Neural crest cell (in vitro differentiated cells): ENCODE measurements at regions not wholly inside any gene's neighbourhood (a gene's known extent, or its start where the extent isn't known, plus 50 kb on each side); places are given as distances from the start of the nearest gene placed in this dataset.
"Not testable (repeated sequence)": the region's sequence is repeated elsewhere in the genome, so short reads cannot be mapped to it uniquely, and the experiment has no call there.

Experiments
- DNase-seq: peaks from one replicate; pipeline ENCODE4 v3.0.0; 2021; ENCODE audit warnings: low read depth, mixed read lengths, low spot score
- H3K27ac Mint-ChIP-seq: one replicate; pipeline ENCODE4 v1.8.0; 2021; ENCODE audit warnings: mild to moderate bottlenecking, mixed read lengths; ENCODE audit not compliant: unreplicated experiment
- H3K27me3 Mint-ChIP-seq: 2 replicates; pipeline ENCODE4 v1.8.0; 2021; ENCODE audit warnings: low read depth, mild to moderate bottlenecking, mixed read lengths
- H3K36me3 Mint-ChIP-seq: 2 replicates; pipeline ENCODE4 v1.8.0; 2021; ENCODE audit warnings: low read depth, mild to moderate bottlenecking, mixed read lengths
- H3K4me1 Mint-ChIP-seq: 2 replicates; pipeline ENCODE4 v1.8.0; 2021; ENCODE audit warnings: mixed read lengths
- H3K4me3 Mint-ChIP-seq: one replicate; pipeline ENCODE4 v1.8.0; 2021; ENCODE audit warnings: mild to moderate bottlenecking, mixed read lengths
- H3K9me3 Mint-ChIP-seq: 2 replicates; pipeline ENCODE4 v1.8.0; 2021; ENCODE audit warnings: mixed read lengths
- TF ChIP-seq, protein P1 (sequence below): fragments of 200-600 bp; sonication (generic); conservative IDR thresholded peaks from 2 replicates; pipeline ENCODE4 v1.5.0; 2021; ENCODE audit warnings: antibody characterized with exemption, mild to moderate bottlenecking

DNA sequence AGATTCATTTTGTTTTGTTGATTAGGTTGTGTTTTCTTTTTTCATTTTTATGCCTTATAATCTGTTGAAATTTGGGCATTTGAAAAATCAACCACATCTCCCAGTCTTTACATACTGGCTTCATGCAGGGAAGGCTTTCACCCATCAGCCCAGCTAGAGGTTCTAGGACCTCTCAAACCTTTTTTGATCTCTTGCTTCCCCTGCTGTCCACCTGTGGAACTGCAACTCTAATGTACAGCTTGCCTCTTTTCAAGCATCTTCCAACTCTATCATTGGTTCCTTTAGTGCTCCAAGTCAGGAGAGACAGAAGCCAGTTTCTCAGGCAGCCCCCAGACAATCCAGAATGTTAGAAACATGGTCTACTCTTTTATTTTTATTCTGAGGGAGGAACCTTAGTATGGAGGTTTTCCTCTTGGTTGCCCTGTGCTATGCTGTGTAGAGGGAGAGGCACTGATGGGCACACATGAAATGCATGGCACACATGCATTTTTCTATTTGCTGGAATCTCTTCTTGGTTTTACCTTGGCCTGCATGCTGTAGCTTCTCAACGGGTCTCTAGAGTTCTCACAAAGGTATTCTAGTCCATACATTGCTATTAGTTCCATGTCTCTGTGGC, 107.2 kb upstream of the L3MBTL4 start:
- Mint-ChIP-seq H3K36me3 (peaks cover 11% of the 10 kb centered on the region), H3K4me3 (no peak overlapping the region), H3K4me1 (no peaks in the 10 kb centered on the region), H3K27ac (no peak overlapping the region), H3K9me3 (peaks cover 15% of the 10 kb centered on the region), H3K27me3 (no peaks in the 10 kb centered on the region)
- no peak for DNase-seq
- TF ChIP-seq, protein P1, sequence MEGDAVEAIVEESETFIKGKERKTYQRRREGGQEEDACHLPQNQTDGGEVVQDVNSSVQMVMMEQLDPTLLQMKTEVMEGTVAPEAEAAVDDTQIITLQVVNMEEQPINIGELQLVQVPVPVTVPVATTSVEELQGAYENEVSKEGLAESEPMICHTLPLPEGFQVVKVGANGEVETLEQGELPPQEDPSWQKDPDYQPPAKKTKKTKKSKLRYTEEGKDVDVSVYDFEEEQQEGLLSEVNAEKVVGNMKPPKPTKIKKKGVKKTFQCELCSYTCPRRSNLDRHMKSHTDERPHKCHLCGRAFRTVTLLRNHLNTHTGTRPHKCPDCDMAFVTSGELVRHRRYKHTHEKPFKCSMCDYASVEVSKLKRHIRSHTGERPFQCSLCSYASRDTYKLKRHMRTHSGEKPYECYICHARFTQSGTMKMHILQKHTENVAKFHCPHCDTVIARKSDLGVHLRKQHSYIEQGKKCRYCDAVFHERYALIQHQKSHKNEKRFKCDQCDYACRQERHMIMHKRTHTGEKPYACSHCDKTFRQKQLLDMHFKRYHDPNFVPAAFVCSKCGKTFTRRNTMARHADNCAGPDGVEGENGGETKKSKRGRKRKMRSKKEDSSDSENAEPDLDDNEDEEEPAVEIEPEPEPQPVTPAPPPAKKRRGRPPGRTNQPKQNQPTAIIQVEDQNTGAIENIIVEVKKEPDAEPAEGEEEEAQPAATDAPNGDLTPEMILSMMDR = peak; percentile 70

DNA sequence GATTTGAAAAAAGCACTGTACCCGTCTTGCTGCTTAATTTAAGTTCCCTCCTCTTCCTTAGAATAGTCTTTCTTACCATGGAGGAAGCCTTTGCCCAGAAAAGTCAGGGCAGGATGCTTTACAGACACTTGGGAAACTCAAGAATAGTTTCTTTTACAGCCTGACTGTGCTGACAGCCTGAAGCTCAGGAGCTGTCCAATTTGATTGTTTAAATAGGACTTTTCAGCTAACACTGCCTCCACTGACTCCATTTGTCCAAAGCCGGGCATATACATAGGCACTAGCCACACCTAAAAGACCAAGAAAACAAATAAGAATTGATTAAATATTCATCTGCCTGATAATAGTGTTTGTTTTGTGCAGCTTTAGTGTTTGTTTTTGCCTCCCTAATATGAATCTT, 110.9 kb upstream of the L3MBTL4 start:
- TF ChIP-seq, protein P1 = no peak
- Mint-ChIP-seq H3K27me3 (no peaks in the 10 kb centered on the region), H3K36me3 (peaks cover 11% of the 10 kb centered on the region), H3K4me3 (no peak overlapping the region), H3K27ac (no peak overlapping the region), H3K4me1 (no peaks in the 10 kb centered on the region), H3K9me3 (peaks cover 11% of the 10 kb centered on the region)
- no peak for DNase-seq

DNA sequence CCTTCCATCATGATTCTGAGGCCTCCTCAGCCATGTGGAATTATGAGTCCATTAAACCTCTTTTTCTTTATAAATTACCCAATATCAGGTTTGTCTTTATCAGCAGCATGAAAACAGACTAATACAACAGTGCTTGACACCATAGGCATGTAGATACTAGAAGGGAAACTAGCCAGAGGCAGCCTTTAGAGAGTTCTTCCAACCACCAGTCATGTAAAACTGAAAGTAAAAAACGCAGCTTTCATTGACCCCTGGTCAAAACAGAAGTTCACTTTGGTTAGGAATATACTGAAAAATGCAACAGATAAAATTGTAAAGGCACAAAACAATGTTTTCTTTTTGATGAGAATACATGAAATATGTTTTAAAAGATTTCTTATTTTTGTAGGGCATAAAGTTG, 122.8 kb upstream of the L3MBTL4 start:
- Mint-ChIP-seq H3K36me3 (peaks cover 2% of the 10 kb centered on the region), H3K27me3 (no peaks in the 10 kb centered on the region), H3K4me1 (peaks cover 5% of the 10 kb centered on the region), H3K27ac (peak overlapping the region; percentile 13), H3K9me3 (peaks cover 8% of the 10 kb centered on the region), H3K4me3 (no peak overlapping the region)
- TF ChIP-seq, protein P1 = no peak
- DNase-seq = no peak

DNA sequence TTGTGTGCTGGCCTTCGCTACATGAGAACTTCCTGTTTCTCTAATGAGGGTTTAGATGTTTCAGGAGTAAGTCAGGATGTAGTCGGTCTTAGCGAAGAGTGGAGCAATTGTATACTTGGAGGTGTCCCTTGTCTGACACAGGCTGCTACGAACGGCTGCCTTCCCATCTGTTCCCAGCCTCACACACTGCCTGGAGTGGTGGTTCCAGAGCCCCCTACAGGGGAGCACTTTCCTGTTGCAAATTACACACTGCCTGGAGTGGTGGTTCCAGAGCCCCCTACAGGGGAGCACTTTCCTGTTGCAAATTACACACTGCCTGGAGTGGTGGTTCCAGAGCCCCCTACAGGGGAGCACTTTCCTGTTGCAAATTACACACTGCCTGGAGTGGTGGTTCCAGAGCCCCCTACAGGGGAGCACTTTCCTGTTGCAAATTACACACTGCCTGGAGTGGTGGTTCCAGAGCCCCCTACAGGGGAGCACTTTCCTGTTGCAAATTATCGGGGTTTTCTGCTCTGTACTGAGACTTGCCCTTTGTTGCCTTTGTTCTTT, 126.5 kb upstream of the L3MBTL4 start:
- H3K36me3 Mint-ChIP-seq, H3K9me3 Mint-ChIP-seq, H3K4me1 Mint-ChIP-seq, H3K27me3 Mint-ChIP-seq, H3K27ac Mint-ChIP-seq, DNase-seq, H3K4me3 Mint-ChIP-seq: not testable (repeated sequence)
- TF ChIP-seq, protein P1 = peak; percentile 54

DNA sequence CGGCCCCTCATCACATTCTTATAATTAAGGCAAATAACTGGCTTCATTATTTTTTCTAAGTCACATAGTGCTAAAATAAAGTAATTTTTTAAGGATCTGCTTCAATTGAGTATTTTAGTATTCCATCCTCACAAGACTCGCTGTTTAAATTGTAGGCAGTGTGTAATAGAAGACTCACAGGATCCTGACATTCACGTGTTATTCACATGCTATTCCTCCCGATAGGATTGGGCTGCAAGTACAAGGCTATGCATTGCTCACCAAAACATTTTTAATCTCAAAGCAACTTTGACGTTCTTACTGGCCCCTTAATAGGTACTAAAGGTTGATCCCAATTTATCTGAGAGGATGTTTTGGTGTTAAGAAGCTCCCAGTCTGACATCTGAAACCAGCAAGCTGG, 127.6 kb upstream of the L3MBTL4 start:
- no peaks in the 10 kb centered on the region for H3K27me3 Mint-ChIP-seq
- H3K9me3 Mint-ChIP-seq = no peaks in the 10 kb centered on the region
- DNase-seq = no peak
- H3K27ac Mint-ChIP-seq = no peak overlapping the region
- H3K4me3 Mint-ChIP-seq = no peak overlapping the region
- TF ChIP-seq, protein P1 = no peak
- H3K36me3 Mint-ChIP-seq = no peaks in the 10 kb centered on the region
- peaks cover 8% of the 10 kb centered on the region for H3K4me1 Mint-ChIP-seq
